ENCODE measurements at regions not wholly inside any gene's neighbourhood (a gene's known extent, or its start where the extent isn't known, plus 50 kb on each side); places are given as distances from the start of the nearest gene placed in this dataset.

DNA sequence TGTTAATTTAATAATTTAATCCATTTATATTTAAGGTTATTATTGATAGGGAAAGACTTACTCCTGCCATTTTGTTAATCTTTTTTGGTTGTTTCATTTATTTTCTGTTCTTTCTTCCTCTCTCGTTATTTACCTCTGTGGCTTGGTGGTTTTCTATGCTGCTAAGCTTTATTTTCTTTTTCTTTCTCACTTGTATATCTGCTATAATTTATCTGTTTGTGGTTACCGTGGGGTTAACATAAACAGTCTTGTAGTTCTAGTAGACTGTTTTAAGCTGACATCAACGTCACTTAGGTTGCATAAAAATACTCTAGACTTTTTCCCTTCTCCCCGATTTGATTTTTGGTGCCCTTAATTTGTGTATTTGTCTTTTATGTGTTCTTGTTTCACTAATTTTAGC lies 381.3 kb upstream of the SPTLC3 start:
- no peak for TF ChIP-seq CTCF (tag by site-specific recombination; IDR thresholded peaks at IDR 0.05)
- TF ChIP-seq ZBTB8A (tag by site-specific recombination; IDR thresholded peaks at IDR 0.05), result no peak
- TF ChIP-seq ZNF654 (tag by site-specific recombination; IDR thresholded peaks at IDR 0.05; ENCODE audit: low read depth), result no peak
- TF ChIP-seq, protein P1, sequence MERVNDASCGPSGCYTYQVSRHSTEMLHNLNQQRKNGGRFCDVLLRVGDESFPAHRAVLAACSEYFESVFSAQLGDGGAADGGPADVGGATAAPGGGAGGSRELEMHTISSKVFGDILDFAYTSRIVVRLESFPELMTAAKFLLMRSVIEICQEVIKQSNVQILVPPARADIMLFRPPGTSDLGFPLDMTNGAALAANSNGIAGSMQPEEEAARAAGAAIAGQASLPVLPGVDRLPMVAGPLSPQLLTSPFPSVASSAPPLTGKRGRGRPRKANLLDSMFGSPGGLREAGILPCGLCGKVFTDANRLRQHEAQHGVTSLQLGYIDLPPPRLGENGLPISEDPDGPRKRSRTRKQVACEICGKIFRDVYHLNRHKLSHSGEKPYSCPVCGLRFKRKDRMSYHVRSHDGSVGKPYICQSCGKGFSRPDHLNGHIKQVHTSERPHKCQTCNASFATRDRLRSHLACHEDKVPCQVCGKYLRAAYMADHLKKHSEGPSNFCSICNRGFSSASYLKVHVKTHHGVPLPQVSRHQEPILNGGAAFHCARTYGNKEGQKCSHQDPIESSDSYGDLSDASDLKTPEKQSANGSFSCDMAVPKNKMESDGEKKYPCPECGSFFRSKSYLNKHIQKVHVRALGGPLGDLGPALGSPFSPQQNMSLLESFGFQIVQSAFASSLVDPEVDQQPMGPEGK (tag by site-specific recombination; IDR thresholded peaks at IDR 0.05), result no peak
- TF ChIP-seq, protein P2, sequence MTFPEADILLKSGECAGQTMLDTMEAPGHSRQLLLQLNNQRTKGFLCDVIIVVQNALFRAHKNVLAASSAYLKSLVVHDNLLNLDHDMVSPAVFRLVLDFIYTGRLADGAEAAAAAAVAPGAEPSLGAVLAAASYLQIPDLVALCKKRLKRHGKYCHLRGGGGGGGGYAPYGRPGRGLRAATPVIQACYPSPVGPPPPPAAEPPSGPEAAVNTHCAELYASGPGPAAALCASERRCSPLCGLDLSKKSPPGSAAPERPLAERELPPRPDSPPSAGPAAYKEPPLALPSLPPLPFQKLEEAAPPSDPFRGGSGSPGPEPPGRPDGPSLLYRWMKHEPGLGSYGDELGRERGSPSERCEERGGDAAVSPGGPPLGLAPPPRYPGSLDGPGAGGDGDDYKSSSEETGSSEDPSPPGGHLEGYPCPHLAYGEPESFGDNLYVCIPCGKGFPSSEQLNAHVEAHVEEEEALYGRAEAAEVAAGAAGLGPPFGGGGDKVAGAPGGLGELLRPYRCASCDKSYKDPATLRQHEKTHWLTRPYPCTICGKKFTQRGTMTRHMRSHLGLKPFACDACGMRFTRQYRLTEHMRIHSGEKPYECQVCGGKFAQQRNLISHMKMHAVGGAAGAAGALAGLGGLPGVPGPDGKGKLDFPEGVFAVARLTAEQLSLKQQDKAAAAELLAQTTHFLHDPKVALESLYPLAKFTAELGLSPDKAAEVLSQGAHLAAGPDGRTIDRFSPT (tag by site-specific recombination; IDR thresholded peaks at IDR 0.05), result no peak
